G401 (cell line): ENCODE measurements at regions not wholly inside any gene's neighbourhood (a gene's known extent, or its start where the extent isn't known, plus 50 kb on each side); places are given as distances from the start of the nearest gene placed in this dataset.
"Not testable (repeated sequence)": the region's sequence is repeated elsewhere in the genome, so short reads cannot be mapped to it uniquely, and the experiment has no call there.

ENCODE experiments used
- DNase-seq: peaks from one replicate; pipeline ENCODE4 v3.0.0-alpha.2; 2015; ENCODE audit warnings: low spot score
- in situ Hi-C: cut with HindIII; loops from 2 replicates; pipeline ENCODE4 v1.10.0; 2016; ENCODE audit warnings: low sequenced_read_pairs, mixed read lengths

DNA sequence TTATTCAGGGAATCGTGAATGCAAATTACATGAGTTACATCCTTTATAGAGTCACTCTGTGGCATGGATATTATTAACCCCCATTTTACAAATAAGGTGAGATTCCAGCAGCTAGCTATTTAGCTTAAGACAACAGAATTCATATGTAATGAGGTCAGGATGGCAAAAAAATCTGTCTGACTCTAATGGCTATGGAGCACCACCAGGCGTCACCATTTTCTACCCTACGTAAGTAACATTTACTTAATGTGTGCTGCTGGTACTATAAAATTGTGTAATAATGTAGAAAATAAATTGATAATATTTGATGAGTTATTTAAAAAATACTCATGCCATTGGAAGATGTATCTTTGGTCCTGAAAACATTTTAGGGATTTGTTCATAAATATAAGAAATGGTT, 2040.1 kb upstream of the LRRTM1 start:
- DNase-seq = no peak
- in situ Hi-C loops = no loop called here

DNA sequence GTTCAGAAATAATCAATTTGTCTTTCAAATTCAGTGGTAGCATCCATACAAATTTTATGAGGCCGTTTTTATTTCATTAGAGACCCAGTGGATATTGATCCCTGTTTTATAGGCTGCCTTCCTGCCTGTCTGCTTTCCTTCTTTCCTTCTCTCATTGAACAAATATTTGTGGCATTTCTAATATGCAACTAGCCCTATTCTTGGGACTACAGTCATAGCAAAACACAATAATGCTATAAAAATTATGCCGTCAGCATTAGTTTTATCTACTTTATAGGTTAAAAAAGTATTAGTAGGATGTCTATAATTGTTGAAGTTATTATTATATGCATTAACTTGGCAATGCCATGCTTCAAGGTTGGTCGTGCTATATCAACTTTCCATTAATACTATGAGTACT, 2037.8 kb upstream of the LRRTM1 start:
- no peak for DNase-seq
- in situ Hi-C loops = no loop called here

DNA sequence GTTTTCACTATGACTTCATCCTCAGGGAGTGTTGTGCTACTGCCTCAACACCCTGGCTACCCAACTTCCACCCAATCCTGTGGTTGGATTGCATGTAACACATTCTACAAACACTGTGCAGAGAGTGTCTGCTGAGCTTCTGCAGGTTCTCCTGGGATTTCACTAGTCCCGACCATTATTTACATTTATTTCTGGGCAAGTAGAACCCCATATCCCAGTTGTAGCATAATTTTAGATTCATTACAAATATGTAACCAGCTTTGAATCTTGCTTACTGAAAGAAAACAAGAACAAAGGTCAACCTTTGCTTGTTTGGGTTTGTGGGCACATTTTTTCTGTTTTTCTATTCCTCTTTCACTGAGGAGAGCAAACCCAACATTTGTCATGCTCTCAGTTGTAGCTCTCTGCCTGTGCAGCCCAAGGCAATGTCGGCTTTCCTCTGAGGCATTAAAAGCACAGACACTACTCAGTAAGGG, 2036.1 kb upstream of the LRRTM1 start:
- DNase-seq = no peak
- in situ Hi-C loops = no loop called here

DNA sequence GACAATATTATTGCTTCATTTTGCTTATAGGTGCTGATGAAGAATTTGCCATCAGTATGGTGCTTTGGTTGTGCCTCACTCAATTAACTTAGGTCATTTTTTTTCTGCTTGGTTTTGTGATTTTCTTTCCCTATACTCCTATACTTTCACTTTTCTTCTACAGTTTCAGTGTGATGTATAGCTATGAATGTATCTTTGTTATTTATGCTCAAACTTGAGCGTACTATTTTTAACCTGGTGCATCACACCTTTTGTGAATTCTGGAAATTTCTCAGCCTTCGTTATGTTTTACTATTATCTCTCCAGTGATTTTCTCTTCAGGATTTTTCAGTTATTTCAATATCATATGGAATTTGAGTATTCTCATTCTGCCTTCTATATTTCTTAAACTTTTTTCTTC, 2035.3 kb upstream of the LRRTM1 start:
- in situ Hi-C loops = no loop called here
- DNase-seq = no peak

DNA sequence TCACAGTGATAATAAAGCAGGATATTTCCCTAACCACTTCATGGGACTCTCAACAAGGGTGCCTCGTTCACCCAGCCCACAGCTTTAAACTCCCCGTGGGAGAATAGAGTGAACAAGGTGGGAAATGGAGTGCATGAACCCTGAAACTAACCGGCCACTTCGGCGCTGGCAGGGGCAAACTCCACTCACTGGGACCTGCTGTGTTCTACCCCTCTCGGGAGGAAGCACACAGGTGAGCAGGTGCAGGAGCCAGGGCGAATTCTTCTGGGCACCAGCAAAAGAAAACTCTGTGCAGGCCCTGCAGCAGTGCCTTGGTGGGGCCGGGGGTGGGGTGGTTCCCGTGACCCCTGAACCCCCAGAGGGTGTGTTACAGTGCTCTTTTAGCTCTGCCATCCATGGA, 2029.1 kb upstream of the LRRTM1 start:
- in situ Hi-C loops = no loop called here
- no peak for DNase-seq

DNA sequence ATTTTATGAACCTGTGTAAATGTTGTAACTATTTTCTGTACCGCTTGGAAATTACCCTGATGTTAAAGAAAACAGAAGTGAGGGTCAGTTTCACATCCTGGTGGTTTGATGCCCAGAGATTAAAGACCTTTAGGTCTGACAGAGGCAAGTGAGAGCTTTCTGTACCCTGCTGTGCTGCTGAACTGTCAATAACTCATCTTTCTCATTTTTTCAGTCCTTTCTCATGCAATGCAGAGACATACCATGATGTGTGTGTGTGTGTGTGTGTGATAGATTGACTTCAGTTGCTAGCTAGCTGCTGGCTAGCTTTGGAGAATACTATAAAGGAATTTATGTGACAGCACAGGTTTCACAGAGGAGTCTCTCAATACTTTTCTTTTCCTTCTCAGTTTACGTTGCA, 2025.6 kb upstream of the LRRTM1 start:
- no peak for DNase-seq
- in situ Hi-C loops = no loop called here

DNA sequence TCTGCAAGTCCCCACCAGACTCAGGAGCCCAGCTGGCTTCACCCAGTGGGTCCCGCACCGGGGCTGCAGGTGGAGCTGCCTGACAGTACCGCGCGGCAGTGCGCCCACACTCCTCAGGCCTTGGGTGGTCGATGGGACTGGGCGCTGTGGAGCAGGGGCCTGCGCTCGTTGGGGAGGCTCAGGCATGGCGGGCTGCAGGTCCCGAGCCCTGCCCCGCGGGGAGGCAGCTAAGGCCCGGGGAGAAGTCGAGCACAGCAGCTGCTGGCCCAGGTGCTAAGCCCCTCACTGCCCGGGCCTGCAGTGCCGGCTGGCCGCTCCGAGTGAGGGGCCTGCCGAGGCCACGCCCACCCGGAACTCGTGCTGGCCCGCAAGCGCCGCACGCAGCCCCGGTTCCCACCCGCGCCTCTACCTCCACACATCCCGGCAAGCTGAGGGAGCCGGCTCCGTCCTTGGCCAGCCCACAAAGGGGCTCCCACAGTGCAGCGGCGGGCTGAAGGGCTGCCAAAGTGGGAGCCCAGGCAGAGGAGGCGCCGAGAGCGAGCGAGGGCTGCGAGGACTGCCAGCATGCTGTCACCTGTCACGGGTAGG, 2021.7 kb upstream of the LRRTM1 start:
- DNase-seq, in situ Hi-C loops: not testable (repeated sequence)

DNA sequence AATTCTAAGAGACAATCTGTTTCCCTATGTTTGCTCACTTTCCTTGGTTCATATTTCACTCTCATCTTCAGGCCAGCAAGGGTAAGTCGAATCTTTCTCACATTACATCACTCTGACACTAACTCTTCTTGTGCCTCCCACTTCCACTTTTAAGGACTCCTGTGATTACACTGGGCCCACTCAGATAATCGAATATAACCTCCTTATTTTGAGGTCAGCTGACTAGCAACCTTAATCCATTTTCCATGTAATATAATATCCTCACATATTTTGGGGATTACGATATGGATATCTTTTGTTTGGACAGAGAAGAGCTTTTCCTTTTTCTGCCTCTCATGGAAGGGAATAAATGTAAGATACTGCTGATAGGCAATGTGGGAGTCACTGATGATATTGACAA, 2015.7 kb upstream of the LRRTM1 start:
- no peak for DNase-seq
- in situ Hi-C loops = no loop called here

DNA sequence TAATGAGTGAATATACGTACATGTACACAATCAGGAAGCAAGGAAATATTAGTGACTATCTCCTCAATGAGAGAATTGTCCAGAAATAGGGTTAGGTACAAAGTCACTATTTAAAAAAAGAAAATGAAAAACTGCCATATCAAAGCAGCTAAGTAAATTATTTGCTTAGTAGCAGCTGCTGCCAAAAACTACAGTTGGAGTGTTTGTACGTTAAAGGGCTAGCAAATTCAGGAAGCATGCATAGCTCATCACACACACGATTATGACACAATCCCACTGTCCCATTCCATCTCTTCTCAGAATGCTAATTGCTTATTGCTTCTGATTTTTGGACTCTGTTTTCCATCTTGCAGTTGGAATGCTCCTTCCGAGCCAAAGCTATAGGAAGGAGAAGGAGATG, 2012.5 kb upstream of the LRRTM1 start:
- in situ Hi-C loops = no loop called here
- no peak for DNase-seq

DNA sequence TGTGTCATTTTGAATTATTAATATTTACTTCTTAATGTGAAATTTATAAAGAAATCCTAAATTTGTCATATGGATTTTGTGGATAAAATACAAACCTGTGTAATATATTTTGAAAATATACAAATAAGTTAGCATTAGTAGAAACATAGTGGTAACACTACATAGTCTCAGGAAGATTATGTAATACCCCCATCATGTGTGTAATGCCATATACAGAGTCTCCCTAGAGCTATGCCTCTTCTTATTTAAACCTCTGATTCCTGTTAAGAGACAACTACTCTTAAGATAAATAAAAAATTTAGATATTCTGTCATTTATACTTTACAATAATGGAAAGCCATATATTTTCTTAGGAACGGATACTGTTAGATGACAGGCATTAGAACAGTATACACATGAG, 2012.0 kb upstream of the LRRTM1 start:
- in situ Hi-C loops = no loop called here
- DNase-seq = no peak

DNA sequence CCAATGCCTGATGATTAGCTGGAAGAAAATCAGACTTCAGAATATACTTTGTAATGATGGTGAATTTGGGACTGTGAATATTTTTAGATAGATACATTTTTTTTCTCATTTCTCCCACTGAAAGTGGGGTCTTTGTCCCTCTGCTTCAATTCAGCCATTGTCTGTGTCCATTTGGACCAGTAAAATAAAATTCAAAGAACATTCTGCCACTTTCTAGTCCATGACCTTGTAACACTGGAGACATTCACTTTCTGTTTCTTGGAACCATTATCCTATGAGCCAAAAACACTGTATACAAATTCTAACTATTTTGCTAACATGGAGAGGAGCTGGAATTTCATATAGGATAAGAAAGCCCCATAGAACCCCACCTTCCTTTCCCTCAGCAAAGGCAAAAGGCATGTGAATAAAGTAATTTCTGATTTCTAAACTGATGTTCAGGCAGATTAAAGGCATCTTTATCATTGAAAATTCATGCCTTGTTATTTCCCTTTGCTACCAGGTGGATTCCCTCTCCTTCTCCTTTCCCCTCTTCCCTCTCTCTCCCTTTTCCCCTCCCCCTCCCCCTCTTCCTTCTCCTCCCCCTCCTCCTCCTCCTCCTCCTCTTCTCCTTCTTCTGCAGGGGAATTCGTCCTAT, 2010.4 kb upstream of the LRRTM1 start:
- in situ Hi-C loops = no loop called here
- no peak for DNase-seq

DNA sequence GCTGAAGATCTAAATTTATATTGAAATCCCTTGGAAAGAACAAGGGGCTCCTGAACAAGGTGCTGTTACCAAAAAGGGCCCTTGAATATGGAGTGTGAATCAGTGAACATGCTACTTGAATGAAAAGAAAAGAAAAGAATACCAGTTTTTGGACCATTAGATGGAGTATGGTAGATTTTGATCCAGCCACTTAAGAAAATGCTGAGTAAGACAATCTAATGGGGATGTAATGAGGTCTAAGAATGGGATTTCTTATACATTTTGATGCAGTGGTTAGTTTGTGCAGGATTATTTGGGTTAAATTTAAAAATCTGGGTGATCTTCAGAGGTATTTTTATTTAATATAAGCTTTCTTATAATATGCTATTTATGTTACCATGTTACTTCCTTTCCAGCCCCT, 2003.0 kb upstream of the LRRTM1 start:
- DNase-seq = no peak
- in situ Hi-C loops = no loop called here

DNA sequence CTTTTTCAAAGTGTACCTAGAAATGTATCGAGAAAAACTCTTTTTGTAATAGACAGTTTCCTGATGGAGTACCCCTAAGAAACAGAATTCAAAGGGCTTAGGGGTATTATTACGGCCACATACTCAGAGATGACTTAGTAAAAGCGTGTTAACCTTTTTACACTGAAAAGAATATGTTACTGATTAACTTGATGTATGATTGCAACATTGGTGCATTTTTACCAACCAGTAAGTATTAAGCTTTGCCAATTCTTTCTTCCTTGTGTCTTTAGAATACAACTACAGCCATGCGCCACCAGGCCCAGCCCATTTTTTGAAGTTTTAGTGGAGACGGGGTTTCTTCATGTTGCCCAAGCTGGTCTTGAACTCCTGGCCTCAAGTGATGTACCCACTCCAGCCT, 1997.0 kb upstream of the LRRTM1 start:
- no peak for DNase-seq
- in situ Hi-C loops = no loop called here

DNA sequence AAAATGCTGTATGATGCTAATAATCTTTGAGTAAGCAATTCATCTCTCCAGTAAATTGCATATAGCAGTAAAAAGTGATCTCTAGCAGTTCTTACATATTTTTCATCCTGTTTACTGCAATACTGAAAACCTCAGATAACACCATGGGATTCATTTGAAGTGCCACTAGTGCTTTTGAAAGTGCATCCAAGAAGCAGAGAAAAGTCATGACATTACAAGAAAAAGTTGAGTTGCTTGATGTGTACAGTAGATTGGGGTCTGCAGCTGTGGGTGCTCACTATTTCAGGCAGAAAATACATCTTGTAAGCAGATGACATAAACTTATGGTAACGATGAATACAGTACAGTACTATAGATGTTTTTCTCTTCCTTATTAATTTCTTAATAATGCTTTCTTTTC, 1984.9 kb upstream of the LRRTM1 start:
- DNase-seq = no peak
- in situ Hi-C loops = no loop called here

DNA sequence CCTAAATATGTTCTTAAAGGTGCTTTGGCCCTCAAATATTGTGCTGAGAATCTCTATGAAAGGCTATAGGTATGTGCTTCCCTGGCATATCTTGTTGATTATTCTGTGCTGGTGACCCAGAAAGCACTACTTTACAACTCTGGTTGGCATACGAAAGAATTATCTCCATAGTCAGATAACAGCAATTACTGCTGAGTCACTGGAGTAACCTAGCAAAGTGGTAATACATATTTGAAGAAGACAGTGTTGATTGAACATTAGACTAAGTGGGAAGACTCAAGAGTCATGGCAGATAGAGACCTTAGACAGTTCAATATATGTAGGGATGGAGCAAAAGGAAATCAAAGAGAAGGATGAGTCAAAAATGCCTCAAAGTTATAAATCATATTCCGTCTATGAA, 1978.5 kb upstream of the LRRTM1 start:
- in situ Hi-C loops = no loop called here
- DNase-seq = no peak

DNA sequence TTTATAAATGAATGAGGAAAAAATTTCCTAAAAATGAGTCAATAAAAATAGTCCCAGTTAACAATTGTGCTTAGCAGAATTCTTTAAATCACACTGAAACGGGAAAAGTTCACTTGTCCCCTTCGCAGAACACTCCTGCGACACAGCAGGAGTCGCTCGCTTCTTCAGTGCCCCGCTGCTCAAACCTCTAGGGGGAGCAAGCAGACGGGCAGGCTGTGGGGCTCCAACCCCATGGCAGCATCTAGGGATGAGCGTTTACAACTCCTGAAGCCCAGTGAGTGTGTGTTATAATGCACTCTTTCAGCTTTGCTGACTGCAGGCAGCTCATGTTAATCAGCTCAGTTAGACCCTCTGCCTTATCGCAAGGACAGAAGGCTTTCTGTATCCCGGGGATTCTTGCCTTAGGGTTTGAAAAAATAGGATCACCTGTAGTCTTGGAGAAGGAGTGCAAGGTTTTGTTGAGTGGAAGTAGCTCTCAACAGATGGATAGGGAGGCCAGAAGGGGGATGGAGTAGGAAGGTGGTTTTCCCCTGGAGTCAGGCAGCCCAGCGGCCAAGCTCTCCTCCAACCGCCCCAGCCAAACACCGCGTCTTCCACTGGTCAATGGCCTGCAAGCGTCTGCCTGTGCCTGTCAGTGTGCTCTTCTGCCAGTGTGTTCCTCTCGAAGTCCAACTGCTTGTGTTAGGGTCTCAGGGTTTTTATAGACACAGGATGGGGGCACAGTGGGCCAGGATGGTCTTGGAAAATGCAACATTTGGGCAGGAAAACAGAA, 1977.7 kb upstream of the LRRTM1 start:
- no peak for DNase-seq
- in situ Hi-C loops = no loop called here

DNA sequence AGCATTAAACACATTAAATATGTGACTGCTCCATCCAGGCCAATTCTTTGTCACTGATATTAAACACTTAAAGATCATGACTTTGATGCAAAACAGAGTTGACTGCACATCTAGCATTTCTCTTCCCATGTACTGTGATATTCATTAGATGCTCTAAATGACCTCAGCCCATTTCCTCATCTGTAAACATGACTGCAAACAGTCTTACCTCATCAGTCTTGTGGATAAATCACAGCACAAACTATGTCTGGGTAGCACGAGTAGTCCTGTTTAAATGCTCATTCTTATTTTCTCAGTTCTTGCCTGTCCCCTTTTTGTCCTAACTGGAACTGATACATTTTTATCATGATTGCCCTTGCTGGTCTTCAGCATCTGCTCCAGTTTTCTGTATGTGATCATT, 1974.8 kb upstream of the LRRTM1 start:
- no peak for DNase-seq
- in situ Hi-C loops = no loop called here

DNA sequence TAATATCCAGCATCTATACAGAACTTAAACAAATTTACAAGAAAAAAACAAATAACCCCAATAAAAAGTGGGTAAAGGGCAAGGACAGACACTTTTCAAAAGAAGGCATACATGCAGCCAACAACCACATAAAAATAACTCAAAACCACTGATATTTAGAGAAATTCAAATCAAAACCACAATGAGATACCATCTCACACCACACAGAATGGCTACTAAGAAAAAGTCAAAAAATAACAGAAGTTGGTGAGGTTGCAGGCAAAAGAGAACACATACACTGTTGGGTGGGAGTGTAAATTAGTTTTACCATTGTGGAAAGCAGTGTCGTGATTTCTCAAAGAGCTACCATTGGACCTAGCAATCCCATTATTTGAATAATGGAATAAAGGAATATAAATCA, 1973.9 kb upstream of the LRRTM1 start:
- in situ Hi-C loops = no loop called here
- no peak for DNase-seq

DNA sequence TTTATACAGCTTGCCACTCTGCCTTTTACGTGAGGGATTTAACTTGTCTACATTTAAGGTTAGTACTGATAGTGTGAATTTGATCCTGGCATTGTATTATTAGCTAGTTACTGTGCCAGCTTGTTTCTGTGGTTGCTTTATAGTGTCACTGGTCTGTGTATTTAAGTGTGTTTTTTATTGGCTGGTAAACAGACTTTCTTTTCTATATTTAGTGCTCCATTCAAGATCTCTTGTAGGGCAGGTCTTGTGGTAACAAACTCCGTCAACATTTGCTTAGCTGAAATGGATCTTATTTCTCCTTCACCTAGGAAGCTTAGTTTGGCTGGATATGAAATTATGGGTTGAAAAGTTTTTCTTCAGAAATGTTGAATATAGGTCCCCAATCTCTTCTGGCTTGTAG, 1971.0 kb upstream of the LRRTM1 start:
- DNase-seq = no peak
- in situ Hi-C loops = no loop called here

DNA sequence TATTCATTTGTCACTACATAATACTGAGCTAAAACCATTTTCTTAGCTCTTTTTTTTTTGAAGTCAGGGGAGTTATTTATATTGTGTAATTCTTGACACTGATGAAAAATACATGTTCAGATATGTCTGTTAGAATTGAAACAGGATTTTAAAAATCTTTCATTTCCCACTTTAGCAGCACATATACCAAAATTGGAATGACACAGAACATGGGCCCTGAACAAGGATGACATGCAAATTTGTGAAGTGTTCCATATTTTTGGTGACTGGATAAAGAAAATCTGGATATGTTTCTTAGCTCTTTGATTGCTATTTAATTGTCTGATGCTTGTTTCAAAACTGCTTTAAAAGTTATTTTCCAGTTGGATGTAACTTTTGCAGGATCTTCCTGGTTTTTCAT, 1963.9 kb upstream of the LRRTM1 start:
- no peak for DNase-seq
- in situ Hi-C loops = no loop called here

DNA sequence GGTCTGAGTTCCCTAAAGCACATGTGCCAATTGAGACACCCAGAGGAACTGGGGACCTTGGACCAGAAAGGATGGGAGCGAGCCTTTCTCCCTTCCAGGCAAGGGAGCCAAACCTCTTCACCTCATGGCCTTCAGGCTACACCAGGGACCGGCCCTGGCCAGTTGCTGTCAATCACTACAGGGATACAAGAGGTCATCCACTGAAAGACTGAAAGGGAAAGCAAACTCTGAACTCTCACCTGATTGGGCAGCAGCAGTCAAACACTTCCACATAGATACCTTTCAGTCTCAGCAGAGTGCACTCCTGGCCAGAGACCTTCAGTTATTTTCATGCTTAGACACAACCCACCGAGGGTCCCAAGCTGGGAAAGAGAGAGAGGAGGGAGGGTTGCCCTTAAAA, 1956.0 kb upstream of the LRRTM1 start:
- DNase-seq = no peak
- in situ Hi-C loops = no loop called here
